Gastrocnemius medialis (tissue), 4 donors: ENCODE measurements at regions not wholly inside any gene's neighbourhood (a gene's known extent, or its start where the extent isn't known, plus 50 kb on each side); places are given as distances from the start of the nearest gene placed in this dataset.

Source experiments
- POLR2A ChIP-seq, 2 donors: fragments of 450-650 bp; IDR thresholded peaks; one replicate each; pipeline ENCODE4 v1.6.1; 2017; ENCODE audit warnings: antibody characterized with exemption in 2 of 2, mild to moderate bottlenecking in 2 of 2, moderate library complexity in 2 of 2
- TF ChIP-seq, protein P1 (sequence below), 5 experiments: fragments of 450-650 bp in 3 of 5; fragments of 200-600 bp in 2 of 5; sonication (generic) in 2 of 5; IDR thresholded peaks in 4 of 5; conservative IDR thresholded peaks in 1 of 5; 1 replicate in 4 of 5; 2 replicates in 1 of 5; pipeline ENCODE4 v1.5.1; 2016 to 2019; ENCODE audit warnings: antibody characterized with exemption in 5 of 5, mild to moderate bottlenecking in 3 of 5, moderate library complexity in 3 of 5

DNA sequence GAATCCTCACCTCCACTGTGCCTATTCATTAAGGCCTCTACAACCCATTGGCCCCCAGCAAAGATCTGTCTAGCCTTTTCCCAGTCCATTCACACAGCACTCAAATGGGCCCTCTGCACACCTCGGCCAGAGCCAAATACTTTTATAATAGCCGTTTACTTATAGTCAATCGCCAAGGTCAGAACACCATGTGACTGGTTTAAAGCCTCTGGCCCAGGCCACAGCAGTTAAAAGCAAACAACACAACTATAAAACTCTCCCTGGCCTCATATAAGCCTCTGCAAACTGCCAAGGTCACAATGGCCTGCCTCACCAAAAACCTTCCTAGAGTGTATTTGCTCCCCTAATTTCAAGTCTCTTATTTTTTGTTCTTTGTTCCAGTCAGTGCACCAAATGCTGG is 562.6 kb downstream of the CAAP1 start:
- TF ChIP-seq, protein P1, sequence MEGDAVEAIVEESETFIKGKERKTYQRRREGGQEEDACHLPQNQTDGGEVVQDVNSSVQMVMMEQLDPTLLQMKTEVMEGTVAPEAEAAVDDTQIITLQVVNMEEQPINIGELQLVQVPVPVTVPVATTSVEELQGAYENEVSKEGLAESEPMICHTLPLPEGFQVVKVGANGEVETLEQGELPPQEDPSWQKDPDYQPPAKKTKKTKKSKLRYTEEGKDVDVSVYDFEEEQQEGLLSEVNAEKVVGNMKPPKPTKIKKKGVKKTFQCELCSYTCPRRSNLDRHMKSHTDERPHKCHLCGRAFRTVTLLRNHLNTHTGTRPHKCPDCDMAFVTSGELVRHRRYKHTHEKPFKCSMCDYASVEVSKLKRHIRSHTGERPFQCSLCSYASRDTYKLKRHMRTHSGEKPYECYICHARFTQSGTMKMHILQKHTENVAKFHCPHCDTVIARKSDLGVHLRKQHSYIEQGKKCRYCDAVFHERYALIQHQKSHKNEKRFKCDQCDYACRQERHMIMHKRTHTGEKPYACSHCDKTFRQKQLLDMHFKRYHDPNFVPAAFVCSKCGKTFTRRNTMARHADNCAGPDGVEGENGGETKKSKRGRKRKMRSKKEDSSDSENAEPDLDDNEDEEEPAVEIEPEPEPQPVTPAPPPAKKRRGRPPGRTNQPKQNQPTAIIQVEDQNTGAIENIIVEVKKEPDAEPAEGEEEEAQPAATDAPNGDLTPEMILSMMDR (IDR thresholded peaks at IDR 0.05 in 4 of 5, conservative IDR thresholded peaks at IDR 0.05 in 1 of 5) = no peak
- TF ChIP-seq POLR2A (IDR thresholded peaks at IDR 0.05) = no peak
